ENCODE measurements at regions not wholly inside any gene's neighbourhood (a gene's known extent, or its start where the extent isn't known, plus 50 kb on each side); places are given as distances from the start of the nearest gene placed in this dataset.

GRCh38 chr2:188720811-188721605, 253.2 kb upstream of the COL3A1 start:
- Histone ChIP-seq H3K27me3 (ENCODE audit: low read depth, low read length) (no peaks in the 10 kb centered on the region), H3K27ac (ENCODE audit: low read length) (no peak overlapping the region), H3K4me3 (ENCODE audit: low read depth in 1 of 2, low read length in 2 of 2) (no peak overlapping the region), H3K4me1 (ENCODE audit: control insufficient read depth in 1 of 2, insufficient read depth in 2 of 2, low read length in 2 of 2) (no peaks in the 10 kb centered on the region), H3K9me3 (ENCODE audit: control insufficient read depth in 1 of 2, low read length in 2 of 2) (no peaks in the 10 kb centered on the region), H3K36me3 (ENCODE audit: control insufficient read depth in 1 of 2, insufficient read depth in 2 of 2, low read length in 2 of 2) (no peaks in the 10 kb centered on the region)

- H3K27ac ChIP-seq (ENCODE audit: low read length) = no peak overlapping the region
- H3K4me1 ChIP-seq (ENCODE audit: control insufficient read depth in 1 of 2, insufficient read depth in 2 of 2, low read length in 2 of 2) = no peaks in the 10 kb centered on the region
- no peak overlapping the region for H3K4me3 ChIP-seq (ENCODE audit: low read depth in 1 of 2, low read length in 2 of 2)
- no peaks in the 10 kb centered on the region for H3K9me3 ChIP-seq (ENCODE audit: control insufficient read depth in 1 of 2, low read length in 2 of 2)
- H3K36me3 ChIP-seq (ENCODE audit: control insufficient read depth in 1 of 2, insufficient read depth in 2 of 2, low read length in 2 of 2) = no peaks in the 10 kb centered on the region
- H3K27me3 ChIP-seq (ENCODE audit: low read depth, low read length) = no peaks in the 10 kb centered on the region
These were observed 252.4 kb upstream of the COL3A1 start for GRCh38 chr2:188721784-188722183.

GRCh38 chr2:188725746-188726360, 248.3 kb upstream of the COL3A1 start:
- no peak overlapping the region for H3K27ac ChIP-seq (ENCODE audit: low read length)
- no peaks in the 10 kb centered on the region for H3K27me3 ChIP-seq (ENCODE audit: low read depth, low read length)
- no peaks in the 10 kb centered on the region for H3K36me3 ChIP-seq (ENCODE audit: control insufficient read depth in 1 of 2, insufficient read depth in 2 of 2, low read length in 2 of 2)
- no peak overlapping the region for H3K4me3 ChIP-seq (ENCODE audit: low read depth in 1 of 2, low read length in 2 of 2)
- no peaks in the 10 kb centered on the region for H3K9me3 ChIP-seq (ENCODE audit: control insufficient read depth in 1 of 2, low read length in 2 of 2)
- no peaks in the 10 kb centered on the region for H3K4me1 ChIP-seq (ENCODE audit: control insufficient read depth in 1 of 2, insufficient read depth in 2 of 2, low read length in 2 of 2)

GRCh38 chr2:188726626-188727247, 247.4 kb upstream of the COL3A1 start:
- no peaks in the 10 kb centered on the region for H3K36me3 ChIP-seq (ENCODE audit: control insufficient read depth in 1 of 2, insufficient read depth in 2 of 2, low read length in 2 of 2)
- no peaks in the 10 kb centered on the region for H3K27me3 ChIP-seq (ENCODE audit: low read depth, low read length)
- no peaks in the 10 kb centered on the region for H3K9me3 ChIP-seq (ENCODE audit: control insufficient read depth in 1 of 2, low read length in 2 of 2)
- no peak overlapping the region for H3K27ac ChIP-seq (ENCODE audit: low read length)
- no peaks in the 10 kb centered on the region for H3K4me1 ChIP-seq (ENCODE audit: control insufficient read depth in 1 of 2, insufficient read depth in 2 of 2, low read length in 2 of 2)
- H3K4me3 ChIP-seq (ENCODE audit: low read depth in 1 of 2, low read length in 2 of 2) = no peak overlapping the region

- Histone ChIP-seq H3K4me3 (ENCODE audit: low read depth in 1 of 2, low read length in 2 of 2) (no peak overlapping the region), H3K4me1 (ENCODE audit: control insufficient read depth in 1 of 2, insufficient read depth in 2 of 2, low read length in 2 of 2) (no peaks in the 10 kb centered on the region), H3K27ac (ENCODE audit: low read length) (no peak overlapping the region), H3K36me3 (ENCODE audit: control insufficient read depth in 1 of 2, insufficient read depth in 2 of 2, low read length in 2 of 2) (no peaks in the 10 kb centered on the region), H3K27me3 (ENCODE audit: low read depth, low read length) (no peaks in the 10 kb centered on the region), H3K9me3 (ENCODE audit: control insufficient read depth in 1 of 2, low read length in 2 of 2) (no peaks in the 10 kb centered on the region)
These were observed 246.3 kb upstream of the COL3A1 start for GRCh38 chr2:188727846-188728245.

GRCh38 chr2:188734691-188735090, 239.5 kb upstream of the COL3A1 start:
- Histone ChIP-seq H3K27ac (ENCODE audit: low read length) (no peak overlapping the region), H3K9me3 (ENCODE audit: control insufficient read depth in 1 of 2, low read length in 2 of 2) (no peaks in the 10 kb centered on the region), H3K27me3 (ENCODE audit: low read depth, low read length) (no peaks in the 10 kb centered on the region), H3K4me3 (ENCODE audit: low read depth in 1 of 2, low read length in 2 of 2) (no peak overlapping the region), H3K36me3 (ENCODE audit: control insufficient read depth in 1 of 2, insufficient read depth in 2 of 2, low read length in 2 of 2) (no peaks in the 10 kb centered on the region), H3K4me1 (ENCODE audit: control insufficient read depth in 1 of 2, insufficient read depth in 2 of 2, low read length in 2 of 2) (no peaks in the 10 kb centered on the region)

- H3K36me3 ChIP-seq (ENCODE audit: control insufficient read depth in 1 of 2, insufficient read depth in 2 of 2, low read length in 2 of 2) = no peaks in the 10 kb centered on the region
- no peaks in the 10 kb centered on the region for H3K9me3 ChIP-seq (ENCODE audit: control insufficient read depth in 1 of 2, low read length in 2 of 2)
- H3K27ac ChIP-seq (ENCODE audit: low read length) = no peak overlapping the region
- H3K4me3 ChIP-seq (ENCODE audit: low read depth in 1 of 2, low read length in 2 of 2) = no peak overlapping the region
- no peaks in the 10 kb centered on the region for H3K27me3 ChIP-seq (ENCODE audit: low read depth, low read length)
- no peaks in the 10 kb centered on the region for H3K4me1 ChIP-seq (ENCODE audit: control insufficient read depth in 1 of 2, insufficient read depth in 2 of 2, low read length in 2 of 2)
These were observed 227.4 kb upstream of the COL3A1 start for GRCh38 chr2:188746727-188747126.

GRCh38 chr2:188751816-188752215, 222.4 kb upstream of the COL3A1 start:
- Histone ChIP-seq H3K4me1 (ENCODE audit: control insufficient read depth in 1 of 2, insufficient read depth in 2 of 2, low read length in 2 of 2) (no peaks in the 10 kb centered on the region), H3K9me3 (ENCODE audit: control insufficient read depth in 1 of 2, low read length in 2 of 2) (peaks cover 0 to 4% of the 10 kb centered on the region in 2 donors), H3K36me3 (ENCODE audit: control insufficient read depth in 1 of 2, insufficient read depth in 2 of 2, low read length in 2 of 2) (no peaks in the 10 kb centered on the region), H3K4me3 (ENCODE audit: low read depth in 1 of 2, low read length in 2 of 2) (no peak overlapping the region), H3K27ac (ENCODE audit: low read length) (no peak overlapping the region), H3K27me3 (ENCODE audit: low read depth, low read length) (no peaks in the 10 kb centered on the region)

GRCh38 chr2:188752311-188752710, 221.9 kb upstream of the COL3A1 start:
- Histone ChIP-seq H3K4me3 (ENCODE audit: low read depth in 1 of 2, low read length in 2 of 2) (no peak overlapping the region), H3K27ac (ENCODE audit: low read length) (no peak overlapping the region), H3K9me3 (ENCODE audit: control insufficient read depth in 1 of 2, low read length in 2 of 2) (peaks cover 0 to 4% of the 10 kb centered on the region in 2 donors), H3K36me3 (ENCODE audit: control insufficient read depth in 1 of 2, insufficient read depth in 2 of 2, low read length in 2 of 2) (no peaks in the 10 kb centered on the region), H3K27me3 (ENCODE audit: low read depth, low read length) (no peaks in the 10 kb centered on the region), H3K4me1 (ENCODE audit: control insufficient read depth in 1 of 2, insufficient read depth in 2 of 2, low read length in 2 of 2) (no peaks in the 10 kb centered on the region)

- Histone ChIP-seq H3K27ac (ENCODE audit: low read length) (no peak overlapping the region), H3K4me3 (ENCODE audit: low read depth in 1 of 2, low read length in 2 of 2) (no peak overlapping the region), H3K4me1 (ENCODE audit: control insufficient read depth in 1 of 2, insufficient read depth in 2 of 2, low read length in 2 of 2) (peaks cover 0 to 3% of the 10 kb centered on the region in 2 donors), H3K9me3 (ENCODE audit: control insufficient read depth in 1 of 2, low read length in 2 of 2) (peaks cover 4 to 10% of the 10 kb centered on the region in 2 donors), H3K27me3 (ENCODE audit: low read depth, low read length) (no peaks in the 10 kb centered on the region), H3K36me3 (ENCODE audit: control insufficient read depth in 1 of 2, insufficient read depth in 2 of 2, low read length in 2 of 2) (no peaks in the 10 kb centered on the region)
These were observed 212.0 kb upstream of the COL3A1 start for GRCh38 chr2:188762151-188762550.

GRCh38 chr2:188765522-188766470, 208.4 kb upstream of the COL3A1 start:
- Histone ChIP-seq H3K9me3 (ENCODE audit: control insufficient read depth in 1 of 2, low read length in 2 of 2) (no peaks in the 10 kb centered on the region), H3K36me3 (ENCODE audit: control insufficient read depth in 1 of 2, insufficient read depth in 2 of 2, low read length in 2 of 2) (no peaks in the 10 kb centered on the region), H3K4me1 (ENCODE audit: control insufficient read depth in 1 of 2, insufficient read depth in 2 of 2, low read length in 2 of 2) (peaks cover 0 to 3% of the 10 kb centered on the region in 2 donors), H3K27me3 (ENCODE audit: low read depth, low read length) (no peaks in the 10 kb centered on the region), H3K4me3 (ENCODE audit: low read depth in 1 of 2, low read length in 2 of 2) (no peak overlapping the region), H3K27ac (ENCODE audit: low read length) (no peak overlapping the region)

Data from muscle layer of duodenum (tissue), 2 donors.